H1 (cell line): ENCODE measurements at regions not wholly inside any gene's neighbourhood (a gene's known extent, or its start where the extent isn't known, plus 50 kb on each side); places are given as distances from the start of the nearest gene placed in this dataset.

ENCODE experiments used
- CTCF ChIA-PET: fragments of 300-600 bp; sonication (Branson Sonifier 250); formaldehyde crosslinking; loops from one replicate; lab custom pipeline; 2021; ENCODE audit not compliant: partially characterized antibody; lab: Charles Lee
- POLR2A ChIA-PET: fragments of 300-600 bp; sonication (Branson Sonifier 250); formaldehyde crosslinking; loops from one replicate; lab custom pipeline; 2021; ENCODE audit warnings: inconsistent platforms; ENCODE audit not compliant: partially characterized antibody; lab: Charles Lee
- DNase-seq, 2 experiments: peaks; one replicate each; pipeline versions ENCODE4 v3.0.0 to v3.0.0-alpha.2; 2010 to 2022; ENCODE audit warnings: low spot score in 2 of 2, low read depth in 1 of 2, mixed read lengths in 1 of 2
- FAIRE-seq: peaks from 2 replicates; lab custom pipeline; 2011; peaks lifted over from hg19 to GRCh38; lab: Jason Lieb, UNC
- H2AFZ ChIP-seq: 2 replicates; pipeline ENCODE4 v1.8.1; 2012; ENCODE audit warnings: low read length, inconsistent platforms
- H2AK5ac ChIP-seq: 2 replicates; pipeline ENCODE4 v1.6.1; 2013; ENCODE audit warnings: low read depth, low read length
- H2BK120ac ChIP-seq: replicated peaks from 2 replicates; pipeline ENCODE3; 2013; ENCODE audit warnings: low read depth, low read length, inconsistent platforms
- H2BK12ac ChIP-seq: 2 replicates; pipeline ENCODE4 v1.6.1; 2013; ENCODE audit warnings: low read depth, low read length
- H2BK15ac ChIP-seq: 2 replicates; pipeline ENCODE4 v1.6.1; 2013; ENCODE audit warnings: low read length
- H2BK20ac ChIP-seq: 2 replicates; pipeline ENCODE4 v1.6.1; 2013; ENCODE audit warnings: low read length
- H2BK5ac ChIP-seq: 2 replicates; pipeline ENCODE4 v1.6.1; 2013; ENCODE audit warnings: low read depth, low read length
- H3K14ac ChIP-seq: 2 replicates; pipeline ENCODE4 v1.6.1; 2013; ENCODE audit warnings: inconsistent platforms; ENCODE audit not compliant: insufficient read length
- H3K18ac ChIP-seq: 2 replicates; pipeline ENCODE4 v1.6.1; 2013; ENCODE audit warnings: low read length; ENCODE audit errors: extremely low read depth
- H3K23ac ChIP-seq: 2 replicates; pipeline ENCODE4 v1.6.1; 2013; ENCODE audit warnings: inconsistent platforms; ENCODE audit not compliant: insufficient read length
- H3K23me2 ChIP-seq: 2 replicates; pipeline ENCODE4 v1.6.1; 2013; ENCODE audit warnings: low read depth, low read length
- H3K27ac ChIP-seq: 2 replicates; pipeline ENCODE4 v1.6.1; 2011; ENCODE audit warnings: low read depth, low read length, inconsistent platforms
- H3K27me3 ChIP-seq, 4 experiments: replicated peaks in 1 of 4; 1 replicate in 1 of 4; 2 replicates in 3 of 4; pipeline versions ENCODE4 v1.6.1 to v1.8.1; 2011 to 2013; ENCODE audit warnings: low read length in 3 of 4, mild to moderate bottlenecking in 3 of 4, inconsistent platforms in 2 of 4, mixed read lengths in 2 of 4, moderate library complexity in 1 of 4; ENCODE audit not compliant: control insufficient read depth in 3 of 4, insufficient read depth in 3 of 4; ENCODE audit errors: extremely low read depth in 1 of 4
- H3K36me3 ChIP-seq, 4 experiments: 2 replicates each; pipeline versions ENCODE4 v1.6.1 to v1.8.1; 2011 to 2013; ENCODE audit warnings: mild to moderate bottlenecking in 4 of 4, low read length in 3 of 4, moderate library complexity in 2 of 4, control low read depth in 1 of 4, inconsistent platforms in 1 of 4; ENCODE audit not compliant: insufficient read depth in 4 of 4, control insufficient read depth in 2 of 4
- H3K4ac ChIP-seq: replicated peaks from 2 replicates; pipeline ENCODE3; 2013; ENCODE audit warnings: low read length, low read depth, mixed read lengths, inconsistent platforms; ENCODE audit not compliant: insufficient read length
- H3K4me1 ChIP-seq, 4 experiments: replicated peaks in 1 of 4; 1 replicate in 1 of 4; 2 replicates in 3 of 4; pipeline versions ENCODE4 v1.6.1 to v1.8.1; 2011 to 2013; ENCODE audit warnings: low read length in 3 of 4, inconsistent platforms in 2 of 4, mixed read lengths in 1 of 4; ENCODE audit not compliant: insufficient read depth in 4 of 4, control insufficient read depth in 3 of 4
- H3K4me2 ChIP-seq, 2 experiments: 2 replicates each; pipeline versions ENCODE4 v1.6.1 to v1.8.1; 2011 to 2013; ENCODE audit warnings: low read depth in 2 of 2, low read length in 2 of 2, control low read depth in 1 of 2, inconsistent platforms in 1 of 2, mild to moderate bottlenecking in 1 of 2; ENCODE audit not compliant: insufficient read depth in 1 of 2
- H3K4me3 ChIP-seq, 4 experiments: fragments of 200-600, 300-600 bp in 1 of 4; sonication (generic), shearing (Covaris generic), sonication (Bioruptor Twin) in 1 of 4; 2 replicates each; pipeline versions ENCODE4 v1.5.1 to v1.8.1; 2011 to 2016; ENCODE audit warnings: low read length in 4 of 4, low read depth in 3 of 4, control low read depth in 2 of 4, inconsistent platforms in 2 of 4, mild to moderate bottlenecking in 2 of 4, mixed read lengths in 1 of 4, moderate library complexity in 1 of 4; ENCODE audit not compliant: insufficient read depth in 2 of 4; ENCODE audit errors: extremely low read depth in 1 of 4
- H3K56ac ChIP-seq: replicated peaks from 2 replicates; pipeline ENCODE3; 2013; ENCODE audit warnings: low read depth, mild to moderate bottlenecking, mixed read lengths, low read length, inconsistent platforms; ENCODE audit not compliant: insufficient read length
- H3K79me1 ChIP-seq: 2 replicates; pipeline ENCODE4 v1.6.1; 2013; ENCODE audit warnings: low read depth, low read length, control low read depth
- H3K79me2 ChIP-seq, 2 experiments: 2 replicates each; pipeline versions ENCODE4 v1.6.1 to v1.8.1; 2012 to 2013; ENCODE audit warnings: low read length in 2 of 2, mild to moderate bottlenecking in 2 of 2, inconsistent platforms in 1 of 2; ENCODE audit not compliant: insufficient read depth in 2 of 2, control insufficient read depth in 1 of 2
- H3K9ac ChIP-seq, 4 experiments: replicated peaks in 1 of 4; 1 replicate in 1 of 4; 2 replicates in 3 of 4; pipeline versions ENCODE4 v1.6.1 to v1.8.1; 2011 to 2013; ENCODE audit warnings: low read depth in 3 of 4, low read length in 3 of 4, control low read depth in 2 of 4, mild to moderate bottlenecking in 2 of 4, moderate library complexity in 2 of 4, inconsistent platforms in 1 of 4; ENCODE audit errors: extremely low read depth in 1 of 4
- H3K9me3 ChIP-seq, 2 experiments: 2 replicates each; pipeline versions ENCODE4 v1.6.1 to v1.8.1; 2012 to 2013; ENCODE audit warnings: mild to moderate bottlenecking in 2 of 2, moderate library complexity in 2 of 2, control low read depth in 1 of 2, inconsistent platforms in 1 of 2, low read depth in 1 of 2, low read length in 1 of 2, mixed read lengths in 1 of 2; ENCODE audit not compliant: insufficient read depth in 2 of 2
- H4K20me1 ChIP-seq, 2 experiments: replicated peaks in 1 of 2; 2 replicates each; pipeline versions ENCODE3 to v1.8.1; 2011 to 2013; ENCODE audit warnings: inconsistent platforms in 2 of 2, low read length in 2 of 2, mild to moderate bottlenecking in 1 of 2; ENCODE audit not compliant: insufficient read depth in 2 of 2, control insufficient read depth in 1 of 2
- H4K5ac ChIP-seq: 2 replicates; pipeline ENCODE4 v1.6.1; 2013; ENCODE audit warnings: low read length, low read depth, mixed read lengths, inconsistent platforms; ENCODE audit not compliant: insufficient read length
- H4K8ac ChIP-seq: 2 replicates; pipeline ENCODE4 v1.8.0; 2013; ENCODE audit warnings: mild to moderate bottlenecking, moderate library complexity, low read length, inconsistent platforms; ENCODE audit not compliant: insufficient read depth; ENCODE audit errors: extremely low read depth
- H4K91ac ChIP-seq: replicated peaks from 2 replicates; pipeline ENCODE3; 2013; ENCODE audit warnings: low read length, mixed read lengths, inconsistent platforms; ENCODE audit not compliant: insufficient read length
- CTBP2 ChIP-seq: IDR thresholded peaks from 2 replicates; pipeline ENCODE4 v1.7.0; 2011; ENCODE audit warnings: borderline replicate concordance, mild to moderate bottlenecking, moderate library complexity, mixed read lengths, low read length; ENCODE audit not compliant: insufficient read depth, insufficient read length
- SP2 ChIP-seq: IDR thresholded peaks from 2 replicates; pipeline ENCODE4 v1.6.1; 2012; ENCODE audit warnings: mild to moderate bottlenecking, low read length, inconsistent platforms
- SRF ChIP-seq: IDR thresholded peaks from 2 replicates; pipeline ENCODE4 v1.6.1; 2011; ENCODE audit warnings: mild to moderate bottlenecking, low read depth, low read length, moderate library complexity
- YY1 ChIP-seq: IDR thresholded peaks from 2 replicates; pipeline ENCODE4 v1.6.1; 2011; ENCODE audit warnings: low read depth, mild to moderate bottlenecking, low read length
- WGBS, 2 experiments: shearing (Covaris generic) in 1 of 2; methylation state at CpG; one replicate each; pipeline versions ENCODE4 v1.1.6 to v1.1.7; 2013 to 2015; ENCODE audit warnings: low lambda C conversion rate in 2 of 2, mixed read lengths in 2 of 2, inconsistent platforms in 1 of 2, low coverage in 1 of 2, missing lambda C conversion rate in 1 of 2; ENCODE audit not compliant: insufficient replicate concordance in 2 of 2, insufficient coverage in 1 of 2, insufficient read length in 1 of 2; ENCODE audit errors: extremely low coverage in 1 of 2, missing lambda C conversion rate in 1 of 2; 5-methylcytosine and 5-hydroxymethylcytosine counted together

DNA sequence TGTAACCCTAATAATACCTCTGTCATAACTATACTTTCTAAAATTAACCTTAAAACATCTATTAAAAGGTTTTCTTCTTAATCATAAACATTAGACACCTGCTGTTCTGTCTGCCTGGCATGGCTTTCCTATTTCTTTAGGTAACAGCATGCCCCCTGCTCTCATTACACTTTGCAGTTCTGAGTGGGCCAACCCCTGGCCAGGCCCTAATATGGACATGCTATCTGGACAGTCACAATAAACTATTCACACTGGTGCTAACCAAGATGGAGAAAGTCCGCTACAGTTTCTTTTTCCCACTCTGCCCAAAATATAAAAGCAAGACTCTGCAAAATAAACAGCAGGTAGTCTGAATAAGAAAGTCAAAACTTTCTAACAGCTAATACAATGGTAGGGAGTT lies 84.0 kb downstream of the ELAPOR2 start:
- FAIRE-seq (no peak), DNase-seq (no peak)
- no peak overlapping the region for H3K56ac ChIP-seq
- H3K27me3 ChIP-seq = no peaks in the 10 kb centered on the region
- H3K36me3 ChIP-seq = no peaks in the 10 kb centered on the region
- POLR2A ChIA-PET = interaction anchor here (1.5 kb wide), 1 partner anchor 25 kb away, joined by 4 read pairs; no protein-coding TSS in a partner anchor
- no peak overlapping the region for H2AK5ac ChIP-seq
- no peak overlapping the region for H3K4me3 ChIP-seq
- no peak overlapping the region for H2BK5ac ChIP-seq
- peak; percentile 47; the same call in 1 of the 2 replicates for TF ChIP-seq SRF
- no peak for TF ChIP-seq YY1
- no peak for TF ChIP-seq SP2
- TF ChIP-seq CTBP2 = no peak
- peaks cover 4% of the 10 kb centered on the region; the same call in 1 of the 2 replicates for H3K79me1 ChIP-seq
- H3K79me2 ChIP-seq = peaks cover 3 to 82% of the 10 kb centered on the region in 2 experiments; a peak in 3 of 4 replicates
- H4K20me1 ChIP-seq = peaks cover 0 to 5% of the 10 kb centered on the region in 2 experiments
- no peak overlapping the region for H3K18ac ChIP-seq
- H3K23ac ChIP-seq = no peak overlapping the region
- no peak overlapping the region for H2BK120ac ChIP-seq
- no peak overlapping the region for H3K4ac ChIP-seq
- H2BK20ac ChIP-seq = no peak overlapping the region
- no peak overlapping the region for H4K8ac ChIP-seq
- no peak overlapping the region for H3K9ac ChIP-seq
- no peak overlapping the region for H3K27ac ChIP-seq
- no peak overlapping the region for H4K5ac ChIP-seq
- no peaks in the 10 kb centered on the region; the same call in 1 of the 2 replicates for H3K23me2 ChIP-seq
- H2BK12ac ChIP-seq = no peak overlapping the region
- no peak overlapping the region for H2BK15ac ChIP-seq
- WGBS, 2 experiments = 80% methylated on average over 1 of the region's 1 CpG; no CpG with 5 or more reads in 1 of the 2 experiments
- CTCF ChIA-PET = interaction anchor here (1.4 to 2.3 kb wide), 2 partner anchors 20 to 162 kb away, joined by 3 to 5 read pairs; no protein-coding TSS in a partner anchor
- H2AFZ ChIP-seq = no peak overlapping the region
- H3K14ac ChIP-seq = no peak overlapping the region
- no peaks in the 10 kb centered on the region for H3K9me3 ChIP-seq
- peaks cover 0 to 10% (median 0%) of the 10 kb centered on the region in 4 experiments; a peak in 3 of 7 replicates for H3K4me1 ChIP-seq
- no peak overlapping the region for H4K91ac ChIP-seq
- no peak overlapping the region for H3K4me2 ChIP-seq
